ENCODE measurements at regions not wholly inside any gene's neighbourhood (a gene's known extent, or its start where the extent isn't known, plus 50 kb on each side); places are given as distances from the start of the nearest gene placed in this dataset.

GRCh38 chr3:117728226-117728625 lies 1018.6 kb downstream of the TUSC7 start:
- no peak overlapping the region for H3K27ac Mint-ChIP-seq
- peaks cover 10% of the 10 kb centered on the region for H3K27me3 Mint-ChIP-seq
- H3K4me3 Mint-ChIP-seq = no peak overlapping the region
- intact Hi-C loops (cut with micrococcal nuclease) = no loop called here
- H3K36me3 Mint-ChIP-seq (ENCODE audit: low read depth) = no peaks in the 10 kb centered on the region
- peaks cover 9% of the 10 kb centered on the region for H3K4me1 Mint-ChIP-seq (ENCODE audit: low read depth)
- no peaks in the 10 kb centered on the region for H3K9me3 Mint-ChIP-seq

- intact Hi-C loops (cut with micrococcal nuclease) = no loop called here
- Mint-ChIP-seq H3K27me3 (no peaks in the 10 kb centered on the region), H3K36me3 (ENCODE audit: low read depth) (no peaks in the 10 kb centered on the region), H3K4me1 (ENCODE audit: low read depth) (no peaks in the 10 kb centered on the region), H3K4me3 (no peak overlapping the region), H3K27ac (no peak overlapping the region), H3K9me3 (no peaks in the 10 kb centered on the region)
These were observed 1024.9 kb downstream of the TUSC7 start for GRCh38 chr3:117734496-117734895.

GRCh38 chr3:117735481-117736101 lies 1026.0 kb downstream of the TUSC7 start:
- Mint-ChIP-seq H3K27ac (no peak overlapping the region), H3K36me3 (ENCODE audit: low read depth) (no peaks in the 10 kb centered on the region), H3K27me3 (no peaks in the 10 kb centered on the region), H3K9me3 (no peaks in the 10 kb centered on the region), H3K4me1 (ENCODE audit: low read depth) (no peaks in the 10 kb centered on the region), H3K4me3 (no peak overlapping the region)
- intact Hi-C loops (cut with micrococcal nuclease) = no loop called here

- Mint-ChIP-seq H3K9me3 (no peaks in the 10 kb centered on the region), H3K27me3 (no peaks in the 10 kb centered on the region), H3K36me3 (ENCODE audit: low read depth) (no peaks in the 10 kb centered on the region), H3K27ac (no peak overlapping the region), H3K4me1 (ENCODE audit: low read depth) (no peaks in the 10 kb centered on the region), H3K4me3 (no peak overlapping the region)
- intact Hi-C loops (cut with micrococcal nuclease) = no loop called here
These were observed 1027.3 kb downstream of the TUSC7 start for GRCh38 chr3:117736846-117737245.

- no peaks in the 10 kb centered on the region for H3K36me3 Mint-ChIP-seq (ENCODE audit: low read depth)
- H3K9me3 Mint-ChIP-seq = no peaks in the 10 kb centered on the region
- H3K4me1 Mint-ChIP-seq (ENCODE audit: low read depth) = no peaks in the 10 kb centered on the region
- H3K4me3 Mint-ChIP-seq = no peak overlapping the region
- no peak overlapping the region for H3K27ac Mint-ChIP-seq
- intact Hi-C loops (cut with micrococcal nuclease) = no loop called here
- H3K27me3 Mint-ChIP-seq = no peaks in the 10 kb centered on the region
These were observed 1034.4 kb downstream of the TUSC7 start for GRCh38 chr3:117743993-117744392.

- no peaks in the 10 kb centered on the region for H3K9me3 Mint-ChIP-seq
- H3K4me3 Mint-ChIP-seq = no peak overlapping the region
- no peaks in the 10 kb centered on the region for H3K36me3 Mint-ChIP-seq (ENCODE audit: low read depth)
- H3K27ac Mint-ChIP-seq = no peak overlapping the region
- intact Hi-C loops (cut with micrococcal nuclease) = no loop called here
- no peaks in the 10 kb centered on the region for H3K27me3 Mint-ChIP-seq
- H3K4me1 Mint-ChIP-seq (ENCODE audit: low read depth) = no peaks in the 10 kb centered on the region
These were observed 1035.4 kb downstream of the TUSC7 start for GRCh38 chr3:117744935-117745334.

GRCh38 chr3:117745516-117745915 lies 1035.9 kb downstream of the TUSC7 start:
- no peak overlapping the region for H3K4me3 Mint-ChIP-seq
- H3K27ac Mint-ChIP-seq = no peak overlapping the region
- no peaks in the 10 kb centered on the region for H3K9me3 Mint-ChIP-seq
- H3K27me3 Mint-ChIP-seq = no peaks in the 10 kb centered on the region
- no peaks in the 10 kb centered on the region for H3K36me3 Mint-ChIP-seq (ENCODE audit: low read depth)
- intact Hi-C loops (cut with micrococcal nuclease) = no loop called here
- no peaks in the 10 kb centered on the region for H3K4me1 Mint-ChIP-seq (ENCODE audit: low read depth)

GRCh38 chr3:117746066-117746465 lies 1036.5 kb downstream of the TUSC7 start:
- H3K27me3 Mint-ChIP-seq = no peaks in the 10 kb centered on the region
- H3K4me1 Mint-ChIP-seq (ENCODE audit: low read depth) = no peaks in the 10 kb centered on the region
- intact Hi-C loops (cut with micrococcal nuclease) = no loop called here
- no peaks in the 10 kb centered on the region for H3K36me3 Mint-ChIP-seq (ENCODE audit: low read depth)
- H3K27ac Mint-ChIP-seq = no peak overlapping the region
- H3K4me3 Mint-ChIP-seq = no peak overlapping the region
- no peaks in the 10 kb centered on the region for H3K9me3 Mint-ChIP-seq

- no peak overlapping the region for H3K4me3 Mint-ChIP-seq
- intact Hi-C loops (cut with micrococcal nuclease) = no loop called here
- no peak overlapping the region for H3K27ac Mint-ChIP-seq
- H3K36me3 Mint-ChIP-seq (ENCODE audit: low read depth) = no peaks in the 10 kb centered on the region
- no peaks in the 10 kb centered on the region for H3K4me1 Mint-ChIP-seq (ENCODE audit: low read depth)
- H3K9me3 Mint-ChIP-seq = no peaks in the 10 kb centered on the region
- H3K27me3 Mint-ChIP-seq = no peaks in the 10 kb centered on the region
These were observed 1038.6 kb downstream of the TUSC7 start for GRCh38 chr3:117748131-117748530.

GRCh38 chr3:117750674-117751269 lies 1041.2 kb downstream of the TUSC7 start:
- H3K36me3 Mint-ChIP-seq (ENCODE audit: low read depth) = no peaks in the 10 kb centered on the region
- H3K27ac Mint-ChIP-seq = no peak overlapping the region
- no peaks in the 10 kb centered on the region for H3K9me3 Mint-ChIP-seq
- no peaks in the 10 kb centered on the region for H3K4me1 Mint-ChIP-seq (ENCODE audit: low read depth)
- no peaks in the 10 kb centered on the region for H3K27me3 Mint-ChIP-seq
- intact Hi-C loops (cut with micrococcal nuclease) = no loop called here
- H3K4me3 Mint-ChIP-seq = no peak overlapping the region

GRCh38 chr3:117751651-117752050 lies 1042.1 kb downstream of the TUSC7 start:
- H3K27me3 Mint-ChIP-seq = no peaks in the 10 kb centered on the region
- no peaks in the 10 kb centered on the region for H3K4me1 Mint-ChIP-seq (ENCODE audit: low read depth)
- no peaks in the 10 kb centered on the region for H3K9me3 Mint-ChIP-seq
- H3K36me3 Mint-ChIP-seq (ENCODE audit: low read depth) = no peaks in the 10 kb centered on the region
- no peak overlapping the region for H3K4me3 Mint-ChIP-seq
- H3K27ac Mint-ChIP-seq = no peak overlapping the region
- intact Hi-C loops (cut with micrococcal nuclease) = no loop called here

- Mint-ChIP-seq H3K4me3 (no peak overlapping the region), H3K36me3 (ENCODE audit: low read depth) (no peaks in the 10 kb centered on the region), H3K4me1 (ENCODE audit: low read depth) (no peaks in the 10 kb centered on the region), H3K27me3 (no peaks in the 10 kb centered on the region), H3K9me3 (no peaks in the 10 kb centered on the region), H3K27ac (no peak overlapping the region)
- intact Hi-C loops (cut with micrococcal nuclease) = no loop called here
These were observed 1043.6 kb downstream of the TUSC7 start for GRCh38 chr3:117752984-117753717.

GRCh38 chr3:117754058-117754457 lies 1044.5 kb downstream of the TUSC7 start:
- intact Hi-C loops (cut with micrococcal nuclease) = no loop called here
- H3K36me3 Mint-ChIP-seq (ENCODE audit: low read depth) = no peaks in the 10 kb centered on the region
- H3K4me3 Mint-ChIP-seq = no peak overlapping the region
- H3K4me1 Mint-ChIP-seq (ENCODE audit: low read depth) = no peaks in the 10 kb centered on the region
- no peaks in the 10 kb centered on the region for H3K9me3 Mint-ChIP-seq
- H3K27me3 Mint-ChIP-seq = no peaks in the 10 kb centered on the region
- no peak overlapping the region for H3K27ac Mint-ChIP-seq

GRCh38 chr3:117754841-117755240 lies 1045.3 kb downstream of the TUSC7 start:
- intact Hi-C loops (cut with micrococcal nuclease) = no loop called here
- Mint-ChIP-seq H3K9me3 (peaks cover 4% of the 10 kb centered on the region), H3K36me3 (ENCODE audit: low read depth) (no peaks in the 10 kb centered on the region), H3K27ac (no peak overlapping the region), H3K27me3 (no peaks in the 10 kb centered on the region), H3K4me1 (ENCODE audit: low read depth) (no peaks in the 10 kb centered on the region), H3K4me3 (no peak overlapping the region)
